A673 (cell line): ENCODE measurements at regions not wholly inside any gene's neighbourhood (a gene's known extent, or its start where the extent isn't known, plus 50 kb on each side); places are given as distances from the start of the nearest gene placed in this dataset.

Experiments used
- BruUV-seq: library from RNA; stranded (reverse); fragments of 400-500 nt; replicated peaks from 2 replicates; lab custom pipeline; 2021; lab: Mats Ljungman, UMichigan
- CTCF ChIA-PET: fragments of 300-600 bp; sonication (Branson Sonifier 250); formaldehyde crosslinking; loops from one replicate; lab custom pipeline; 2022; ENCODE audit warnings: antibody characterized with exemption; lab: Charles Lee
- POLR2A ChIA-PET: fragments of 300-600 bp; sonication (Branson Sonifier 250); formaldehyde crosslinking; loops from one replicate; lab custom pipeline; 2022; ENCODE audit warnings: antibody characterized with exemption; ENCODE audit not compliant: low non-redundant PET; lab: Charles Lee
- DNase-seq: peaks from one replicate; pipeline ENCODE4 v3.0.0-alpha.2; 2015; ENCODE audit warnings: low spot score
- H3K27ac ChIP-seq: fragments of 200-600 bp; sonication (generic); 2 replicates; pipeline ENCODE4 v1.5.1; 2016; ENCODE audit warnings: mixed run types, low read depth, mild to moderate bottlenecking, mixed read lengths, antibody characterized with exemption, low read length; ENCODE audit not compliant: poor library complexity, severe bottlenecking
- H3K27me3 ChIP-seq: fragments of 200-600 bp; sonication (generic); replicated peaks from 2 replicates; pipeline ENCODE4 v1.6.1; 2017; ENCODE audit warnings: mixed run types, low read depth, mild to moderate bottlenecking, mixed read lengths, antibody characterized with exemption, low read length; ENCODE audit not compliant: insufficient read depth, poor library complexity
- H3K36me3 ChIP-seq: fragments of 200-600 bp; sonication (generic); 2 replicates; pipeline ENCODE4 v1.6.1; 2016; ENCODE audit warnings: mixed run types, mild to moderate bottlenecking, mixed read lengths, antibody characterized with exemption, low read length; ENCODE audit not compliant: insufficient read depth, poor library complexity, severe bottlenecking
- H3K4me1 ChIP-seq: fragments of 200-600 bp; sonication (generic); 2 replicates; pipeline ENCODE4 v1.6.1; 2017; ENCODE audit warnings: mixed run types, mild to moderate bottlenecking, mixed read lengths, antibody characterized with exemption, low read length; ENCODE audit not compliant: insufficient read depth, poor library complexity, severe bottlenecking
- H3K4me3 ChIP-seq: fragments of 200-600 bp; sonication (generic); 2 replicates; pipeline ENCODE4 v1.5.1; 2016; ENCODE audit warnings: low read depth, mixed run types, mild to moderate bottlenecking, mixed read lengths, low read length; ENCODE audit not compliant: poor library complexity, severe bottlenecking
- H3K9me3 ChIP-seq: fragments of 200-600 bp; sonication (generic); 2 replicates; pipeline ENCODE4 v1.6.1; 2016; ENCODE audit warnings: mixed run types, low read depth, mild to moderate bottlenecking, mixed read lengths, antibody characterized with exemption, low read length; ENCODE audit not compliant: poor library complexity, severe bottlenecking
- EZH2 ChIP-seq: fragments of 200-600 bp; sonication (generic); IDR thresholded peaks from 2 replicates; pipeline ENCODE4 v1.6.1; 2017; ENCODE audit warnings: borderline replicate concordance, low read depth, mild to moderate bottlenecking, mixed read lengths, antibody characterized with exemption, low read length; ENCODE audit not compliant: poor library complexity, severe bottlenecking
- intact Hi-C: fragments of 100-400 bp; cut with micrococcal nuclease; formaldehyde crosslinking; loops from one replicate; pipeline ENCODE4 v1.10.0; 2022; ENCODE audit not compliant: unreplicated experiment
- TF ChIP-seq, protein P1 (sequence below): fragments of 300-800, 200-600 bp; sonication (generic); conservative IDR thresholded peaks from 2 replicates; pipeline ENCODE4 v1.5.1; 2017; ENCODE audit warnings: low read depth, mild to moderate bottlenecking, antibody characterized with exemption, low read length, moderate library complexity, mixed read lengths

DNA sequence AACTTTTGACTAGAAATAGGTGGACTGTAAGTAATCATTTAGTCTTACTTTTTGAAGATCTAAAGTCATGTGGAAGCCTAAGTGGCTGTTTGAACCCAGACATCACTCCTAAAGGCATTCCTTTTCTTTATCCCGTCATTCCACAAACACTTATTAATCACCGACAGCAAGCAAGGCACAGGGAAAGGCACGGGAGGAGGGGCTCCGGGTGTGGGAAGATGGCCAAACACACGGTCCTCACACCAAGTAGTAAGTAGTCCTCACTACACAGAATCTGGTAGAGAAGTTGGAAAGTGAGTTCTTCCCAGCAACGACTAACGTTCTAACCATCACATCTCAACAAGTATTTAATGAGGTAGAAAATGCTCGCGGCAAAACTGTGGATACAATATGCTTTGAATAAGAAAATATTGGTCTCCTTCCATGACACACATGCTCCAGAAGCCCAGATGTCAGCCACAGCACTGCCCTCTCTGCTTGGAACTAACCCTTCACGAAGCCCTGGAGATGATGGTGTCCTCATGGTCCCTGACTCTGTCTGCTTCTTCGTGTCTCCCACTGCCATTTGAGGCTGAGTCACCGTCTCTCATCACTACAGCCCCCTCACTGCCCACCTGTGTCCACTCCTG, 202.2 kb downstream of the OPA1 start:
- DNase-seq, result no peak
- no TSS peak for BruUV-seq
- POLR2A ChIA-PET, result no interaction called here
- CTCF ChIA-PET, result no interaction called here
- Histone ChIP-seq H3K4me3 (no peak overlapping the region), H3K27ac (no peak overlapping the region), H3K9me3 (no peaks in the 10 kb centered on the region), H3K36me3 (no peaks in the 10 kb centered on the region), H3K4me1 (peaks cover 1% of the 10 kb centered on the region), H3K27me3 (no peaks in the 10 kb centered on the region)
- intact Hi-C loops, result no loop called here
- TF ChIP-seq, protein P1, sequence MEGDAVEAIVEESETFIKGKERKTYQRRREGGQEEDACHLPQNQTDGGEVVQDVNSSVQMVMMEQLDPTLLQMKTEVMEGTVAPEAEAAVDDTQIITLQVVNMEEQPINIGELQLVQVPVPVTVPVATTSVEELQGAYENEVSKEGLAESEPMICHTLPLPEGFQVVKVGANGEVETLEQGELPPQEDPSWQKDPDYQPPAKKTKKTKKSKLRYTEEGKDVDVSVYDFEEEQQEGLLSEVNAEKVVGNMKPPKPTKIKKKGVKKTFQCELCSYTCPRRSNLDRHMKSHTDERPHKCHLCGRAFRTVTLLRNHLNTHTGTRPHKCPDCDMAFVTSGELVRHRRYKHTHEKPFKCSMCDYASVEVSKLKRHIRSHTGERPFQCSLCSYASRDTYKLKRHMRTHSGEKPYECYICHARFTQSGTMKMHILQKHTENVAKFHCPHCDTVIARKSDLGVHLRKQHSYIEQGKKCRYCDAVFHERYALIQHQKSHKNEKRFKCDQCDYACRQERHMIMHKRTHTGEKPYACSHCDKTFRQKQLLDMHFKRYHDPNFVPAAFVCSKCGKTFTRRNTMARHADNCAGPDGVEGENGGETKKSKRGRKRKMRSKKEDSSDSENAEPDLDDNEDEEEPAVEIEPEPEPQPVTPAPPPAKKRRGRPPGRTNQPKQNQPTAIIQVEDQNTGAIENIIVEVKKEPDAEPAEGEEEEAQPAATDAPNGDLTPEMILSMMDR, result no peak
- no peak for TF ChIP-seq EZH2

DNA sequence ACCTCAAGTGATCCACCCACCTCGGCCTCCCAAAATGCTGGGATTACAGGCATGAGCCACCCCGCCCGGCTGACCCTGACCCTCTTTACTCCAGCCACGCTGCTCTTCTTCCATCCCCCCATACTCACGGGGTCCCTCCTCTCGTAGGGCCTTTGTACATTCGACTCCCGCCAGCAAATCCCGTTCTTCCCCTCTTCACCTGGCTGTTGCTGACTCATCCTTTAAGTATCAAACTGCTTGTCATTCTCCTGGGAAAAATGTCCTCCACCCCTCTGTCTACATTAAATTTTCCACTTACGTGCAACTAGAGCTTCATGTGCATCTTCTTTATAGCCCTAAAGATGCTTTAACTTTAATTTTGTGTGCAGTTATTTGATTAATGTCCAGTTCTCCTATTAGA, 203.1 kb downstream of the OPA1 start:
- no peak for DNase-seq
- no TSS peak for BruUV-seq
- no peaks in the 10 kb centered on the region for H3K27me3 ChIP-seq
- intact Hi-C loops, result no loop called here
- H3K9me3 ChIP-seq, result no peaks in the 10 kb centered on the region
- no peak overlapping the region for H3K27ac ChIP-seq
- ChIA-PET POLR2A (no interaction called here), CTCF (no interaction called here)
- H3K36me3 ChIP-seq, result no peaks in the 10 kb centered on the region
- no peak for TF ChIP-seq EZH2
- TF ChIP-seq, protein P1, result no peak
- H3K4me3 ChIP-seq, result no peak overlapping the region
- H3K4me1 ChIP-seq, result peaks cover 7% of the 10 kb centered on the region

DNA sequence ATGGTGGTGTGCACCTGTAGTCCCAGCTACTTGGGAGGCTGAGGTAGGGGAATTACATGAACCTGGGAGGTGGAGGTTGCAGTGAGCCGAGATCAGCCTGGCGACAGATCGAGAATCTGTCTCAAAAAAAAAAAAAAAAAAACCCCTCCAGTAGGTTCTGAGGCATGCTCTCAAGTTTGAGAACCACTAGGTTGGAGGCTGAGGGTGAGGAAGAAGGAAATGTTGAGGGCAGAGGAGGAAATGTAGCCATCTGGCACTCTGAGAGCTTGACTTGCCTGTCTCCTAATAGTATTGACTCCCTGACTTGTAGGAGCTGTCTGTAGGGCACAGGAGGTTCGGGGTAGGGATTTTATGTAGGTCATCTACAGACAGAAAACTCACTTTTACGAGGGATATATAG, 204.6 kb downstream of the OPA1 start:
- BruUV-seq, result no TSS peak
- Histone ChIP-seq H3K9me3 (no peaks in the 10 kb centered on the region), H3K36me3 (no peaks in the 10 kb centered on the region), H3K4me3 (no peak overlapping the region), H3K27ac (no peak overlapping the region), H3K4me1 (peaks cover 7% of the 10 kb centered on the region), H3K27me3 (no peaks in the 10 kb centered on the region)
- ChIA-PET CTCF (no interaction called here), POLR2A (no interaction called here)
- no peak for TF ChIP-seq EZH2
- TF ChIP-seq, protein P1, result no peak
- no peak for DNase-seq
- intact Hi-C loops, result no loop called here
